NOMO-1 treated with DMSO at 0.1 percent for 48 hours (cell line): ENCODE measurements at regions not wholly inside any gene's neighbourhood (a gene's known extent, or its start where the extent isn't known, plus 50 kb on each side); places are given as distances from the start of the nearest gene placed in this dataset.

ENCODE experiments used
- DNase-seq: peaks from one replicate; lab custom pipeline; 2025; ENCODE audit not compliant: unreplicated experiment; lab: John Stamatoyannopoulos, UW

GRCh38 chr16:86632206-86632605, 53.9 kb downstream of the FOXL1 start:
- no peak for DNase-seq

DNA sequence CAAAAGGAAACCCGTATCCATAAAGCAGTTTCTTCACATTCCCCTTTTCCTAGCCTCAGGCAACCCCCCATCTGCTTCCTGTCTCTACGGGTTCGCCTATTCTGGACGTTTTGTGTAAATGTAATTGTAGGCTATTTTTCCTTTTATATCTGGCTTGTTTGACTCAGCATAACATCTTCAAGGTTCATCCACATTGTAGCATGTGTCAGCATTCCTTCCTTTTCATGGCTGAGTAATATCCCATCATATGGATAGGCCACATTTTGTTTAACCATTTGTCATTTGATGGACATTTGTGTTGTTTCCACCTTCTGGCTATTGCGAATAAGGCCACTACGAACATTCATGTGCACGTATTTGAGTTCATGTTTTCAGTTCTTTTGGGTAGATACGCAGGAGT, 54.6 kb downstream of the FOXL1 start:
- DNase-seq = no peak

DNA sequence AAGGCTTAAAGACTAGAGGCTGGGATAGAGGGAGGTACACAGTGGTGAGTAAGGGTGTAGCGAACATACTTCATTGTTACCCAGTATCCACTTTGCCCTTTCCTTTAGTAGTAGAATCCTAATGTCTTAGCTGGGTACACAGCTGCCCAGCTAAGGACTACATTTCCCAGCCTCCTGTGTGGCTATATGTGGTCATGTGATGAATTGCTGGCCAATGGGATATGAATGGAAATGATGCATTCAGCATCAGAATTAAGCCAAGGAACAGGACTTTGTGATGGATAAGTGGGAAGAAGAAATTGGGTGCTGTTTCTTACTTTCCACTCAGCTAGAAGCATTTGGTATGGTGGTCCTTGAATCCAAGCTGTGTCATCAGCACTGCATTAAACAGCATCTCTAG, 55.9 kb downstream of the FOXL1 start:
- DNase-seq = no peak

DNA sequence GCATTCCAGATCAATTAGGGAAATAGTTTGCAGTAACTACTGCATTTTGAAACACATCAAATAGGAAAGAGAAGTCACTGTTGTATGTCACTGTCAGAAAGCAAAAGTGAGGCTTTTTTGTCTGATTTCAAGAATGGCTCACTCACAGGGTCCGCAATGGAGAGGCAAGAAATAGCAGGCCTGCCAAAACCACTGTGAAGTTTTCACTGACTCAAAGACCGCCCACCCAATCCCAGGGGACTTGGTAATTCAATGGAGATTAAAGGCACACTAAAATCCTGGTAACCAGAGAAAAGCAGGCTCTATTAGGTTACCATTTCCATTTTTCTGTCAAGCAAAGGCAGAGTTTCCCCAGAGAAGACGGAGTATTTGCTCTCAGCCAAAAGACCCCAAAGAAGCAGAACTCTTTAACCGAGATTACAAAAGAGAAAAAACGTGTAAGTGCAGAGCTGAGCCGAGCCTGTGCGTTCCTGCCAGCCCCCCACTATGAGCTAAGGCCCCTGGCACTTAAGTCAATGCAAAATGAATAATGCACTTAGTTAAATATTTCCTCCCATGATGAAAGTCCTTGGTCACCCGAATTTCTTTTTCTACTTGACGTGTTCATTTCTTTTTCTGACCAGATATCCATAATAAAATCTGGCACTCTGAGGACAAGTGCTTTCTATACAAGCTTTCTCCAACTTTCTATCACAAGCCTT, 57.0 kb downstream of the FOXL1 start:
- DNase-seq = no peak

GRCh38 chr16:86635926-86636325, 57.6 kb downstream of the FOXL1 start:
- no peak for DNase-seq

GRCh38 chr16:86637744-86638143, 59.4 kb downstream of the FOXL1 start:
- no peak for DNase-seq

DNA sequence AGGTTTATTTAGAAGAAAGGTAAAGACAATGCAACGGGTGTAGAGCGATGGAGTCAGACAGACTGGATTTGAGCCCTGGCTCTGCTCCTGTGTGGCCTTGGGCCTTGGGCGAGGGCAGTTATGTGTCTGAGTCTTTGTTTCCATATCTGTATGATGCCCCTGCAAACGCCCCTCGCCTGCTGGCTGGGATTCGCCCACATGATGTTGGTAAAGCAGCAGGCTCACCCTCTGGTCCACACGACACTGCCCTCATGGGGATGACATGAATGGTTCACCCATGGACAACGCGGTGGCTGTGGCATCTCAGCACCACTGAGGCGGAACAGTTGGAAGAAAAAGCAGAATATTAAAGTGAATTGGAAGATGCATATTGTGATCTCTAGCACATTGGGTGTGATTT, 60.3 kb downstream of the FOXL1 start:
- no peak for DNase-seq

GRCh38 chr16:86639354-86639753, 61.0 kb downstream of the FOXL1 start:
- DNase-seq = no peak

- no peak for DNase-seq
Measured at GRCh38 chr16:86640265-86640843, 62.0 kb downstream of the FOXL1 start.

DNA sequence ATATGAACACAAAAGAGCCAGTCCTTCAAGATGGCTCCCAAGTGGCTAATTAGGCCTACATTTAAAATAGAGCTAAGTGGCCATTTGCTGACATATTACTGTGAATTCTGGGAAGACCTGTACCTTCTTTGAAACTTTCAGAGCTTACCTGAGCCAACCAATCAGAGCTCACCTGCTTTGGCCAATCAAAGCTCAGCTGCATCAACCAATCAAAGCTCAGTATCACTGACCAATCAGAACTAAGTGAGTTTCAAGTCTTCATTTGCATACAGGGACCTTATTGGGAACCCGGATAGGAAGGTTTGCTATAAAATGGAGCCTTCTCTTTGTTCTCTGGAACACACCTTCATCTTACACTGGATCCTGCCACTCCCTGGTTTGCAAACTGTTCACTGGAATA, 63.7 kb downstream of the FOXL1 start:
- DNase-seq = no peak

- DNase-seq = no peak
Measured at GRCh38 chr16:86643671-86644070, 65.3 kb downstream of the FOXL1 start.

- DNase-seq = no peak
Measured at GRCh38 chr16:86647561-86647960, 69.2 kb downstream of the FOXL1 start.

- DNase-seq = no peak
Measured at GRCh38 chr16:86649875-86650274, 71.5 kb downstream of the FOXL1 start.

DNA sequence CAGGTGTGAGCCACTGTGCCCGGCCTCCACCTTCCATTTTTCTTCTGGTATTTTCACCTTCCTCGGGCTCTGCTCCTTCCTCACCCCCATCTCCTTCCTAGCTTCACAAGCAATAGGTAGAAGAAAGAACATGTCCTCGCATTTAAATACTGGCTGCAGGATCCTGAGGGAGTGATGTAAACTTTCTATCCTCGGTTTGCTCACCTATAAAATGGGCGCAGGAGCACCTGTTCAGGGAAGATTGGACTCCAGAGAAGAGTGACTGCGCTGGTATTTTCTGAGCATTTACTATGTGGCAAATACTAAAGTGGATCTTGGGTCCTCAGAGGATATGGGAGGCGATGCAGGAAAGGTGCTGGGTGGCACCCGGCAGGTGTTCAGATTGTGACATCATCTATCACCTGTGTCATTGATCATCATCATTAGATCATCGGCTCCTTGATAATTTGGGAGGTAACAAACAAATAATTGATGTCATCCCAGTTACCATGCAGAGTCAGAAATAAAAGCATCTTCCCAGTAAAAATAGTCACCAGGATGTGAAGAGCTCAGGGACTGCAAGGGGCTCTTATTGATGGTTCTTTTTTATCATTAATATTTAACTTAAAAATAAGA, 72.8 kb downstream of the FOXL1 start:
- no peak for DNase-seq

DNA sequence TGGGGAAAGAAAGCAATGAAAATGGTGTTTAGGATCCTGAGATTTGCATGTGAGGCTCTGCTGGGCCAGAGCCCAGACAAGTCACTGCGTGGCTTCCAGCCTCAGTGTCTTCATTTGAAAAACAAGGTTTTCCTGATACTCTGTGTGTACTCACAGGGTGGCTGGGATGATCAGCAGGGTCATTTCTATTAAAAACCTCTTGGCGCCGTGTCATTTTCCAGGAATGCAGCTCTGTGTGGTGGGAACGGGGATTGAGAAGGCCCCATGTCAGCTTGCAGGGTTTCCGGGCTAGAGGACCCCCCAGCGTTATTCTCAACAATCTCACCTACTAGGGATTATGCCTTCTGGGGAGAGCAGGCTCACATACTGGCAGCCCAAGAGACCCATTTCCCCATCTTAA, 73.5 kb downstream of the FOXL1 start:
- no peak for DNase-seq

- DNase-seq = no peak
Measured at GRCh38 chr16:86653285-86654006, 75.1 kb downstream of the FOXL1 start.

DNA sequence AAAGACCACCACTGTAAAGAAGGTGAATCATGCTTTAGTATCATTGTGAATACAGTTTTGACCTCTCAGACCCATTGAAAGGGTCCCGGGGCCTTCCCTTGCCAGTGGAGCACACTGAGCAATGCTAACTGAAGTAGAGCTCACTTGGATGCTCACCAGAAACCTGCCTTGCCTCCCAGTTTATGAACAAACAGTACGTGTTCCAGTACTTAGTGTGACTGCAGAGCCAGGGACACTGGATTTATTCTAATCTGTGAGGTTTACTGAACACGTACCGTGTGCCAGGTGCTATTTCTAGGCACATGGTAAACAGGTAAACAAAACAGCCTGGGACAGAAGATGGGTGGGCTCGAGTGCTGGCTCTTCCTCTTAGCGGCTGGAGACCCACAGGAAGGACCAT, 79.6 kb downstream of the FOXL1 start:
- DNase-seq = no peak

GRCh38 chr16:86660623-86661022, 82.3 kb downstream of the FOXL1 start:
- DNase-seq = no peak

DNA sequence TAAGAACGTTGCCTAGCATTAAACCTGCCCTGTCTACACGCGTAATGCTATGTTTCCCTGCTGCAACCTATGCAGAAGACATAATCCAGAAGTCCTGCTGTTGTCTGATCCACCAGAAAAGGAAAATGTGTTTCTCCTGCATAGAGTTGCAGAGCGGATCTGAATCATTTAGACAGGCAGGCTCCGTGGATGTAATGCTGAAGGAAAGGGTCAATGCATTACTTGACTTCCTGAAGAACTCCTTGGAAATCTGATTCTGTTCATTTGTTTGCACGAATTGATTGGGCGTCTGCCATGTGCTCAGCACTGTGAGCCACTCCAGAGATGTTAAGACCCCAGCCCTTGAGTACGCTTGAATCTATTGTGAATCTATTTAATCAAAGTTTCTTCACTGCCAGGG, 83.4 kb downstream of the FOXL1 start:
- no peak for DNase-seq

- DNase-seq = no peak
Measured at GRCh38 chr16:86662195-86662594, 83.8 kb downstream of the FOXL1 start.

DNA sequence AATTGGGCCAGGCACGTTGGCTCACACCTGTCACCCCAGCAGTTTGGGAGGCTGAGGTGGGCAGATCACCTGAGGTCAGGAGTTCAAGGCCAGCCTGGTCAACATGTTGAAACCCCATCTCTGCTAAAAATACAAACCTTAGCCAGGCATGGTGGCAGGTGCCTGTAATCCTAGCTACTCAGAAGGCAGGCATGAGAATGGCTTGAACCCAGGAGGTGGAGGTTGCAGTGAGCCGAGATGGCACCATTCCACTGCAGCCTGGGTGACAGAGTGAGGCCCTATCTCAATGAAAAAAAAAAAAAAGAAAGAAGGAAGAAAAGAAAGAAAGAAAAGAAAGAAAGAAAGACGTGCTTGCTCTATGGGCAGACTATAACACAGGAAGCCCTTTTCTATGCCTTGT, 84.4 kb downstream of the FOXL1 start:
- no peak for DNase-seq
